Esophagus squamous epithelium (tissue), 4 donors: ENCODE measurements at regions not wholly inside any gene's neighbourhood (a gene's known extent, or its start where the extent isn't known, plus 50 kb on each side); places are given as distances from the start of the nearest gene placed in this dataset.

Experiments used
- CTCF ChIP-seq, 6 experiments: fragments of 450-650 bp in 4 of 6; fragments of 200-600 bp in 2 of 6; sonication (generic) in 2 of 6; IDR thresholded peaks; one replicate each; pipeline ENCODE4 v1.5.1; 2016 to 2019; ENCODE audit warnings: antibody characterized with exemption in 6 of 6, mild to moderate bottlenecking in 4 of 6, moderate library complexity in 4 of 6
- POLR2A ChIP-seq, 4 donors: fragments of 450-650 bp; IDR thresholded peaks; one replicate each; pipeline ENCODE4 v1.6.1; 2017; ENCODE audit warnings: antibody characterized with exemption in 4 of 4, mild to moderate bottlenecking in 4 of 4, moderate library complexity in 3 of 4

- no peak for TF ChIP-seq POLR2A (IDR thresholded peaks at IDR 0.05)
- no peak for TF ChIP-seq CTCF (IDR thresholded peaks at IDR 0.05)
Measured at GRCh38 chr5:82832445-82832844, 244.7 kb downstream of the TMEM167A start.
